Transverse colon (tissue), 3 donors: ENCODE measurements at regions not wholly inside any gene's neighbourhood (a gene's known extent, or its start where the extent isn't known, plus 50 kb on each side); places are given as distances from the start of the nearest gene placed in this dataset.

ENCODE experiments used
- CTCF ChIP-seq, 5 experiments: fragments of 200-600 bp in 3 of 5; fragments of 450-650 bp in 2 of 5; sonication (generic) in 3 of 5; IDR thresholded peaks; 1 replicate in 2 of 5; 2 replicates in 3 of 5; pipeline ENCODE4 v1.5.1; 2016 to 2017; ENCODE audit warnings: antibody characterized with exemption in 5 of 5, inconsistent platforms in 3 of 5, mild to moderate bottlenecking in 2 of 5, moderate library complexity in 1 of 5
- POLR2A ChIP-seq: fragments of 450-650 bp; IDR thresholded peaks from one replicate; pipeline ENCODE4 v1.6.1; 2016; ENCODE audit warnings: antibody characterized with exemption, mild to moderate bottlenecking, moderate library complexity

GRCh38 chr2:16719485-16719808, 53.8 kb upstream of the CYRIA start:
- TF ChIP-seq CTCF (IDR thresholded peaks at IDR 0.05) (no peak), POLR2A (no peak)
